CD14-positive monocyte (primary cell): ENCODE measurements at regions not wholly inside any gene's neighbourhood (a gene's known extent, or its start where the extent isn't known, plus 50 kb on each side); places are given as distances from the start of the nearest gene placed in this dataset.

ENCODE experiments used
- DNase-seq, 3 donors: peaks; one replicate each; pipeline ENCODE4 v3.0.0-alpha.2; 2011 to 2022
- H2AFZ ChIP-seq: 2 replicates; pipeline ENCODE4 v1.6.0; 2012; ENCODE audit warnings: mild to moderate bottlenecking, low read depth, low read length, inconsistent platforms; ENCODE audit not compliant: insufficient read depth, poor library complexity, severe bottlenecking
- H3K27ac ChIP-seq, 2 donors: 1 replicate in 1 of 2; 2 replicates in 1 of 2; pipeline ENCODE4 v1.5.1; 2012 to 2013; ENCODE audit warnings: low read length in 2 of 2, control low read depth in 1 of 2, inconsistent platforms in 1 of 2, low read depth in 1 of 2, mild to moderate bottlenecking in 1 of 2
- H3K27me3 ChIP-seq, 2 donors: one replicate each; pipeline versions ENCODE4 v1.6.0 to v1.6.1; 2011 to 2013; ENCODE audit warnings: low read length in 2 of 2; ENCODE audit not compliant: control insufficient read depth in 2 of 2, insufficient read depth in 2 of 2
- H3K36me3 ChIP-seq, 2 donors: replicated peaks in 1 of 2; 1 replicate in 1 of 2; 2 replicates in 1 of 2; pipeline versions ENCODE4 v1.5.1 to v1.6.1; 2012 to 2013; ENCODE audit warnings: low read length in 2 of 2, control low read depth in 1 of 2, inconsistent platforms in 1 of 2, mild to moderate bottlenecking in 1 of 2; ENCODE audit not compliant: insufficient read depth in 2 of 2, control insufficient read depth in 1 of 2
- H3K4me1 ChIP-seq, 2 donors: 1 replicate in 1 of 2; 2 replicates in 1 of 2; pipeline versions ENCODE4 v1.5.1 to v1.6.1; 2012 to 2013; ENCODE audit warnings: low read length in 2 of 2, control low read depth in 1 of 2, inconsistent platforms in 1 of 2, mild to moderate bottlenecking in 1 of 2, moderate library complexity in 1 of 2; ENCODE audit not compliant: insufficient read depth in 2 of 2, control insufficient read depth in 1 of 2
- H3K4me2 ChIP-seq: replicated peaks from 2 replicates; pipeline ENCODE3; 2012; ENCODE audit warnings: low read length, moderate library complexity, mild to moderate bottlenecking; ENCODE audit not compliant: poor library complexity, severe bottlenecking; ENCODE audit errors: extremely low read depth
- H3K4me3 ChIP-seq, 3 experiments: fragments of 200-600 bp in 1 of 3; sonication (generic) in 1 of 3; replicated peaks in 1 of 3; 1 replicate in 2 of 3; 2 replicates in 1 of 3; pipeline ENCODE4 v1.5.1; 2011 to 2013; ENCODE audit warnings: low read length in 3 of 3, mild to moderate bottlenecking in 3 of 3, control low read depth in 2 of 3, low read depth in 2 of 3, inconsistent platforms in 1 of 3, moderate library complexity in 1 of 3
- H3K79me2 ChIP-seq: 2 replicates; pipeline ENCODE4 v1.6.0; 2012; ENCODE audit warnings: mild to moderate bottlenecking, control low read depth, inconsistent platforms, low read length, moderate library complexity; ENCODE audit not compliant: insufficient read depth
- H3K9ac ChIP-seq: 2 replicates; pipeline ENCODE4 v1.6.0; 2017; ENCODE audit warnings: low read length, mild to moderate bottlenecking; ENCODE audit not compliant: insufficient read depth, poor library complexity, severe bottlenecking
- H3K9me3 ChIP-seq, 2 donors: replicated peaks in 1 of 2; 1 replicate in 1 of 2; 2 replicates in 1 of 2; pipeline versions ENCODE4 v1.5.1 to v1.6.1; 2012 to 2013; ENCODE audit warnings: low read length in 2 of 2, control low read depth in 1 of 2; ENCODE audit not compliant: control insufficient read depth in 1 of 2, insufficient read depth in 1 of 2
- H4K20me1 ChIP-seq: 2 replicates; pipeline ENCODE4 v1.6.0; 2012; ENCODE audit warnings: mild to moderate bottlenecking, low read length, control low read depth, moderate library complexity; ENCODE audit not compliant: insufficient read depth
- H3K27ac Mint-ChIP-seq, 7 donors: one replicate each; pipeline ENCODE4 v1.8.0; 2020; ENCODE audit warnings: mild to moderate bottlenecking in 7 of 7, mixed read lengths in 7 of 7, moderate library complexity in 6 of 7, inconsistent platforms in 2 of 7
- H3K27me3 Mint-ChIP-seq, 3 donors: one replicate each; pipeline ENCODE4 v1.8.0; 2021 to 2022; ENCODE audit warnings: low read depth in 3 of 3, mild to moderate bottlenecking in 3 of 3, mixed read lengths in 3 of 3, moderate library complexity in 3 of 3, inconsistent platforms in 1 of 3
- H3K36me3 Mint-ChIP-seq, 2 donors: one replicate each; pipeline ENCODE4 v1.8.0; 2020; ENCODE audit warnings: mixed read lengths in 2 of 2, inconsistent platforms in 1 of 2, mild to moderate bottlenecking in 1 of 2
- H3K4me1 Mint-ChIP-seq: one replicate; pipeline ENCODE4 v1.8.0; 2020; ENCODE audit warnings: mild to moderate bottlenecking, mixed read lengths
- H3K4me3 Mint-ChIP-seq, 2 donors: one replicate each; pipeline ENCODE4 v1.8.0; 2020; ENCODE audit warnings: mild to moderate bottlenecking in 2 of 2, mixed read lengths in 2 of 2, moderate library complexity in 1 of 2
- H3K9me3 Mint-ChIP-seq, 7 donors: one replicate each; pipeline ENCODE4 v1.8.0; 2020 to 2022; ENCODE audit warnings: mixed read lengths in 7 of 7, mild to moderate bottlenecking in 6 of 7, moderate library complexity in 6 of 7, inconsistent platforms in 2 of 7
- CTCF ChIP-seq: fragments of 200-600 bp; IDR thresholded peaks from one replicate; pipeline ENCODE4 v1.8.0; 2022; ENCODE audit warnings: antibody characterized with exemption, mild to moderate bottlenecking
- WGBS: methylation state at CpG from one replicate; pipeline ENCODE4 v1.1.5; 2013; ENCODE audit warnings: missing lambda C conversion rate; ENCODE audit not compliant: insufficient coverage; 5-methylcytosine and 5-hydroxymethylcytosine counted together
- intact Hi-C, 2 donors: fragments of 100-400 bp; cut with micrococcal nuclease; formaldehyde crosslinking; loops; one replicate each; pipeline versions ENCODE4 v1.15.0 to v1.15.1; 2023

- Histone ChIP-seq H3K4me3 (no peak overlapping the region), H3K9me3 (no peaks in the 10 kb centered on the region), H3K79me2 (no peaks in the 10 kb centered on the region), H3K4me2 (no peak overlapping the region), H2AFZ (no peak overlapping the region), H3K9ac (no peak overlapping the region), H3K27ac (no peak overlapping the region), H3K36me3 (no peaks in the 10 kb centered on the region), H3K27me3 (no peaks in the 10 kb centered on the region), H4K20me1 (no peaks in the 10 kb centered on the region), H3K4me1 (no peaks in the 10 kb centered on the region)
- no peak for TF ChIP-seq CTCF
- peaks cover 0 to 8% (median under 1%) of the 10 kb centered on the region in 7 donors for H3K9me3 Mint-ChIP-seq
- H3K27me3 Mint-ChIP-seq = no peaks in the 10 kb centered on the region
- no CpG with 5 or more reads among the region's 1 CpG for WGBS
- intact Hi-C loops = no loop called here
- H3K27ac Mint-ChIP-seq = no peak overlapping the region
- no peaks in the 10 kb centered on the region for H3K36me3 Mint-ChIP-seq
- H3K4me3 Mint-ChIP-seq = no peak overlapping the region
- no peaks in the 10 kb centered on the region for H3K4me1 Mint-ChIP-seq
- DNase-seq = no peak
Measured at GRCh38 chr2:52070665-52071064, 1038.7 kb upstream of the NRXN1 start.

- H3K27me3 ChIP-seq = no peaks in the 10 kb centered on the region
- DNase-seq = no peak
- Mint-ChIP-seq H3K4me1 (no peaks in the 10 kb centered on the region), H3K36me3 (no peaks in the 10 kb centered on the region), H3K27ac (no peak overlapping the region), H3K4me3 (no peak overlapping the region), H3K9me3 (peaks cover 0 to 12% (median 2%) of the 10 kb centered on the region in 7 donors), H3K27me3 (no peaks in the 10 kb centered on the region)
- no peak overlapping the region for H3K9ac ChIP-seq
- no peak overlapping the region for H3K4me2 ChIP-seq
- no peaks in the 10 kb centered on the region for H3K36me3 ChIP-seq
- intact Hi-C loops = no loop called here
- H3K4me1 ChIP-seq = no peaks in the 10 kb centered on the region
- no peak overlapping the region for H3K4me3 ChIP-seq
- no peak for TF ChIP-seq CTCF
- H3K79me2 ChIP-seq = no peaks in the 10 kb centered on the region
- H3K9me3 ChIP-seq = peaks cover 0 to 6% of the 10 kb centered on the region in 2 donors
- 96% methylated on average over 4 of the region's 4 CpGs for WGBS
- no peak overlapping the region for H2AFZ ChIP-seq
- H3K27ac ChIP-seq = no peak overlapping the region
- H4K20me1 ChIP-seq = no peaks in the 10 kb centered on the region
Measured at GRCh38 chr2:52064234-52064633, 1032.3 kb upstream of the NRXN1 start.
